HG03457 (cell line): ENCODE measurements at regions not wholly inside any gene's neighbourhood (a gene's known extent, or its start where the extent isn't known, plus 50 kb on each side); places are given as distances from the start of the nearest gene placed in this dataset.
"Not testable (repeated sequence)": the region's sequence is repeated elsewhere in the genome, so short reads cannot be mapped to it uniquely, and the experiment has no call there.

Experiments used
- ATAC-seq: cut with Tn5 transposase; IDR thresholded peaks from one replicate; pipeline ENCODE4 v1.9.1; 2021; ENCODE audit warnings: moderate number of reproducible peaks; ENCODE audit not compliant: unreplicated experiment

GRCh38 chr5:75002271-75002670, 50.1 kb downstream of the GCNT4 start:
- no peak for ATAC-seq

- ATAC-seq: no peak
Observed at GRCh38 chr5:74995926-74996325, 56.4 kb downstream of the GCNT4 start.

GRCh38 chr5:74994826-74995225, 57.5 kb downstream of the GCNT4 start:
- ATAC-seq: no peak

- no peak for ATAC-seq
Observed at GRCh38 chr5:74993743-74994142, 58.6 kb downstream of the GCNT4 start.

GRCh38 chr5:74992791-74993190, 59.6 kb downstream of the GCNT4 start:
- ATAC-seq: no peak

- no peak for ATAC-seq
Observed at GRCh38 chr5:74991522-74991921, 60.8 kb downstream of the GCNT4 start.

- no peak for ATAC-seq
Observed at GRCh38 chr5:74990194-74990593, 62.2 kb downstream of the GCNT4 start.

GRCh38 chr5:74988273-74988983, 63.9 kb downstream of the GCNT4 start:
- no peak for ATAC-seq

GRCh38 chr5:74978345-74978744, 74.0 kb downstream of the GCNT4 start:
- no peak for ATAC-seq

GRCh38 chr5:74977471-74977870, 74.9 kb downstream of the GCNT4 start:
- ATAC-seq: no peak

GRCh38 chr5:74976651-74977050, 75.7 kb downstream of the GCNT4 start:
- ATAC-seq: no peak

GRCh38 chr5:74975582-74975981, 76.8 kb downstream of the GCNT4 start:
- ATAC-seq: no peak

- ATAC-seq: no peak
Observed at GRCh38 chr5:74974451-74975091, 77.8 kb downstream of the GCNT4 start.

- ATAC-seq: no peak
Observed at GRCh38 chr5:74973694-74974093, 78.7 kb downstream of the GCNT4 start.

- ATAC-seq: no peak
Observed at GRCh38 chr5:74971947-74972460, 80.4 kb downstream of the GCNT4 start.

GRCh38 chr5:74970891-74971290, 81.5 kb downstream of the GCNT4 start:
- ATAC-seq: not testable (repeated sequence)

GRCh38 chr5:74969726-74970125, 82.6 kb downstream of the GCNT4 start:
- ATAC-seq: no peak

GRCh38 chr5:74966141-74967026, 86.0 kb downstream of the GCNT4 start:
- no peak for ATAC-seq

GRCh38 chr5:74963407-74963806, 89.0 kb downstream of the GCNT4 start:
- no peak for ATAC-seq

- no peak for ATAC-seq
Observed at GRCh38 chr5:74957906-74958305, 91.7 kb upstream of the FAM169A start.

GRCh38 chr5:74957029-74957784, 91.0 kb upstream of the FAM169A start:
- ATAC-seq: no peak
